GM18909 (cell line): ENCODE measurements at regions not wholly inside any gene's neighbourhood (a gene's known extent, or its start where the extent isn't known, plus 50 kb on each side); places are given as distances from the start of the nearest gene placed in this dataset.
"Not testable (repeated sequence)": the region's sequence is repeated elsewhere in the genome, so short reads cannot be mapped to it uniquely, and the experiment has no call there.

Experiments
- ATAC-seq: cut with Tn5 transposase; IDR thresholded peaks from one replicate; pipeline ENCODE4 v1.9.1; 2021; ENCODE audit warnings: mild to moderate bottlenecking; ENCODE audit not compliant: unreplicated experiment, poor library complexity

DNA sequence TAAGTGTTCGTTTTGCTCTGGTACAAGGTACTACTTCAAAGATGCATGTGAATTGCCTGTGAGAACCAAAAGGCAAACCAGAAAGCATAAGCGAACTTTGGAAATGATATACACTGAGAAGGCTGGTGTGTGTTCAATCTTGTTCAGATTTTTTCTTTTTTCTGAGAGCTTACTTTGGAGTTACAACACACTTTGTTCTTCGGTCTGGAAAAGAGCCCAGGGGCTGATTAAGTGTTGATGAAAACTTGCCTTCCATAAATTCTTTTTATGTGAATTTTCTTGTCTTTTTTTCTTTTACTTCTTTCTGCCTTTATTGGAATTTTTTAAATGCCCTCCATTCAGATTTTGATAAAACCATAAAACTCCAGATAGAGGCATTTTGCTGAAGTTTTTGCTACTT is 395.1 kb upstream of the SASH1 start:
- ATAC-seq, result no peak

GRCh38 chr6:147949981-147950622 is 392.5 kb upstream of the SASH1 start:
- ATAC-seq, result no peak

DNA sequence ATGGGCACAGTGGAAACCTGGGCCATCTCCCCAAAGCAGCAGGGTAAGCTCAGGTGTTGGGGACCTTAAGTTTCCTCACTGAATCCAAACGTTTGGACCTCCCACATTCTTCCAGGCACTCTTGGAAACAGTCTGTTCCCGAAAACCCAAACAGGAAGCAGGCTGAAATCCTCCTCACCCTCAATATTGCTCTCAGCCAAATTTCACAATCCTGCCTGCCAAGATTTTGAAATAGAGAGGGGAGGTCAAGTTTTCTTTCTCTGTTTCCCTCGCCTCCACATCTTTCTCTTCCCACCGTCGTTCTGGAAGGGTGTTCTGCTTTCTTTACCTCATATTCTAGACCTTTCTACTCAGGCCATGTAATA is 392.0 kb upstream of the SASH1 start:
- no peak for ATAC-seq

DNA sequence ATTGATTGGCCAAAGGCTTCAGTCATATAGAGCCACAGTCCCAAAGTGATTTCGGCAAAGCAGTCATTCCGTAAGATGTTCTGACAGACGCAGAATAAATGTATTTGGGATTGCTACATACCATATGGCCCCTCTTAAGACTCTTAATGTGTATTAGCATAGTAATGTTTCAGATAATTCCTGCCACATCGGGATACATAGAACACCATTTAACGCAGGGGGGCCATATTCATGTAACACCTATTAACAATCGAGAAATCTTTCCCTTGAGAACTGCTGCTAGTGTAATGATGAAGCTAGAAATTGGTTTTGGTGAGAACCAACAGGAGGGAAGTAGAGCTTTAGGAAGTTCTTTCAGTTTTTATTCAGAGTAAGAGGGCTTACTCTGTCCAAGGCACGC is 390.9 kb upstream of the SASH1 start:
- ATAC-seq, result no peak

GRCh38 chr6:147954938-147955337 is 387.7 kb upstream of the SASH1 start:
- no peak for ATAC-seq

GRCh38 chr6:147958683-147959082 is 384.0 kb upstream of the SASH1 start:
- no peak for ATAC-seq

DNA sequence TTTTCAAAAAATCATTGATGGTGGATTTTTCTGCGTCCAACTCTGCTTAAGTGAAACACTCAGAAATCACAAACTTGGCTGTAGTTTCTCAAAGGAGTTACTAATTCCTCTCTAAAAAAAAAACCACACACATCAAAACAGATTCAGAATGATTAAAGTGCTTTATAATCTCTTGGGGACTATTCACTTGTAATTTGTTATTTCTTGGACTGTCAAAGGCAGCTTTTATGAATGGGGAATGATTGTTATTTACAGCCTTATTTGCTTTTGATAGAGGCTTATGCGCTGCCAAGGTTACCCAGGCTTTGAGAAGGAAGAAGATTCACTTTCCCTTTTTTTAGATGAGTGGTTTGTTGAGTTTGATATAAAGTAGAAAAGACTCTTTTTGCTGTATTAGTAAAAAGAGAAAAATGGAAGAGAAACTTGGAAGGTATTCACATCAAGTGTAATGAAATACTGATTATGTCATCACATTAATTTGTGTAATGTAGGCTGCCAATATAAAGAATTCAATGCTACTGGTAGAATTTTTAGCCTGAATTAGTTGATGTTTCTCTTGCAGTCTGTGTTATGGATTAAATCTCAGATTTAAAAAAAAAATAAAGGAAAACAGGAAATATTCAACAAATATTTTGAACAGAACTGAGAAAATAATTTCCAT is 381.0 kb upstream of the SASH1 start:
- ATAC-seq, result no peak

DNA sequence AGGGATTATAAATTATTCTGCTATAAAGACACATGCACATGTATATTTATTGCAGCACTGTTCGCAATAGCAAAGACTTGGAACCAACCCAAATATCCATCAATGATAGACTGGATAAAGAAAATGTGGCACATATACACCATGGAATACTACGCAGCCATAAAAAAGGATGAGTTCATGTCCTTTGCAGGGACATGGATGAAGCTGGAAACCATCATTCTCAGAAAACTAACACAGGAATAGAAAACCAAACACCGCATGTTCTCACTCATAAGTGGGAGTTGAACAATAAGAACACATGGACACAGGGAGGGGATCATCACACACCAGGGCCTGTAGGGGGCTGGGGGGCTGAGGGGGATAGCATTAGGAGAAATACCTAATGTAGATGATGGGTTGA is 377.2 kb upstream of the SASH1 start:
- ATAC-seq, result not testable (repeated sequence)

- ATAC-seq, result no peak
Measured at GRCh38 chr6:147970970-147971369, 371.7 kb upstream of the SASH1 start.

- no peak for ATAC-seq
Measured at GRCh38 chr6:147972448-147972847, 370.2 kb upstream of the SASH1 start.

DNA sequence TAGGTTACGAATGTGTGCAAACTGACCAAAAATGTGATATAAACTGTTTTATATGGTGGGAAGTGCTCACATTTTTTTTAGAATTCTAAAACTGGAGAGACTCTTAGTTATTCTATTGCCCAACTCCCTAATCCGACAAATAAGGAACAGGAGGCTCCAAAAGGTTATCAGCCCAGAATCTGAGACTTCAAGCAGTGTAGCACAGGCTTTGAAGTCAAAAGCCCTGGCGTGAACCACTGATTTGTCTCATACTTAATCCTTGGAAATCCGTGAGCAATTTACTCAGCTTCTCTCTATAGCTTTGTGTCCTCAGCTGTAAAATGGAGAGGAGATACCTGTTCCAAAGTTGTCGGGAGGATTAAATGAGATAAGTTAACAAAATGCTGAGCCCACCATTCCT is 368.8 kb upstream of the SASH1 start:
- ATAC-seq, result no peak

GRCh38 chr6:147974376-147974775 is 368.3 kb upstream of the SASH1 start:
- no peak for ATAC-seq

DNA sequence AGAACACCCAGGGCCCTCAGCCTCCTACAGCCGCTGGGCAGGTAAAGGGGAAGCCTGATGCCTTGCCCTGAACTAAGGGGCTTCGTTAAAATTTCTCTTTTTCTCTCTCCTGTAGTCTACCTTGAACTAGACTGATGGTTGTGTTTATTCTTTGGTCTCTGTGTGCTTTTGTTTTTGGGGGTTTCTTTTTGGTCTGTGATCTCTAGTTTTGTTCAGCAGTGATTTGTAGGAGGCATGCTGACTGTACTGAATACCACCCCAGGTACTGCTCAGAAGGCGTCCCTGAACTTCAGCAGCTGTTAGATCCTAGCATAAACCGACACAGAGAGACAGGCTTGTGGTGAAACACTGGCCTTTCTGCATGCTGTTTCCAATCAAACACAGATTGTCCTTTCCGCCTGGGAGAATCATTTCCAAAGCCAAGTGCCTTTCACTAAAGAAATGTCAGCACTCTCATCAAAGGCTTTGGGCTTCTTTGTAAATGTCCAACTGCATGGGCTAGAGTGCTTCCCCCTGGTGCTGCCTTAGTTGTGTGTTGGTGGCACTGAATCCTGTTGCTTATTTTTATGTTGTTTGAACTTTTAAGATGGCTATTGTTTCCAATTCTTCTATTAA is 364.7 kb upstream of the SASH1 start:
- ATAC-seq, result no peak

- no peak for ATAC-seq
Measured at GRCh38 chr6:147979966-147980365, 362.7 kb upstream of the SASH1 start.

DNA sequence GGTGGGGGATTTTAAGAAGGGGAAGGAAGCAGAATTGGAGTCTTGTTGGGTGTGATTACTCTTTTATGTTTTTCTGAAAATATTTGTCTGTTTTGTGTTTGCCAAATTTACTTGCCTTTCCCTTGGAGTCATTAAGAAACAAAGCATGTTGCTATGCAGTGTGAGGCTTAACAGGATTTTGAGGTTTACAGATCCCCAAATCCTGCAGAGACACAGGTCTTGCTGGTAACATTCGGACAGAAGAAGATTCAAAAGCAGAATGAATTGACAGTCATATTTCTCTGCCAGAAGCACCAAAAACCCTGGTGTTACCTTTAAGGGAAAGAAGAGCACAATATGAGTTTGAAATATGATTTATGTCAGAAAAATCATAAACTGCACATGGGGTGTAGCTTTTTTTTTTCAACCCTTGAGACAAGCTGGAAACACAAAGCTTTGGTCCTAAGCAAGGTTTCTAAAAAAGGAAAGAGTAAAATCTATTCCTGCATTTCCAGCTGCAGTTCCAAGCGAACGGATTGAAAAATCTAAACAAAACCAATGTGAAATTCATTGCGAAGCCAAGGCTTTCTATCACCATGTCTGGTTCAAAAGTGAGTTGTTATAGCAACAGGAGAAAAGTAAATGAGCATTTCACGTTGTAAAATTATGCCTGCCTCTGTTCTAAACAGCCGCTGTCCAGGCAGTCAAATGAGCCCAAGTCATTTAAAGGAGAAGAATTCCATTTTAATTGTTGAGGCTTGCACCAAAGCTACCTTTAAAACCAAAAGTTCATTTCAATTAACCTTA is 358.9 kb upstream of the SASH1 start:
- ATAC-seq, result no peak

- ATAC-seq, result no peak
Measured at GRCh38 chr6:147986846-147987245, 355.8 kb upstream of the SASH1 start.

DNA sequence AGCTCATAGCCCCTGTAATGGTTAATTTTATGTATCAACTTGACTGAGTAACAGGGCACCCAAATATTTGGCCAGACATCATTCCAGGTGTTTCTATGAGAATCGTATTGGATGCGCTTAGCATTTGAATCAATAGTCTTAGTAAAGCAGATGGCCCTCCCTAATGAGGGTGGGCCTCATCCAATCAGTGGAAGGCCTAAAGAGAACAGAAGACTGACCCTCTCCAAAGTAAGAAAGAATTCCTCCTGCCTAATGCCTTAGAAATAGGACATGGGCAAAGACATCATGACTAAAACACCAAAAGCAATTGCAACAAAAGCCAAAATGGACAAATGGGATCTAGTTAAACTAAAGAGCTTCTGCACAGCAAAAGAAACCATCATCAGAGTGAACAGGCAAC is 352.5 kb upstream of the SASH1 start:
- ATAC-seq, result no peak

GRCh38 chr6:147991961-147992360 is 350.7 kb upstream of the SASH1 start:
- no peak for ATAC-seq

DNA sequence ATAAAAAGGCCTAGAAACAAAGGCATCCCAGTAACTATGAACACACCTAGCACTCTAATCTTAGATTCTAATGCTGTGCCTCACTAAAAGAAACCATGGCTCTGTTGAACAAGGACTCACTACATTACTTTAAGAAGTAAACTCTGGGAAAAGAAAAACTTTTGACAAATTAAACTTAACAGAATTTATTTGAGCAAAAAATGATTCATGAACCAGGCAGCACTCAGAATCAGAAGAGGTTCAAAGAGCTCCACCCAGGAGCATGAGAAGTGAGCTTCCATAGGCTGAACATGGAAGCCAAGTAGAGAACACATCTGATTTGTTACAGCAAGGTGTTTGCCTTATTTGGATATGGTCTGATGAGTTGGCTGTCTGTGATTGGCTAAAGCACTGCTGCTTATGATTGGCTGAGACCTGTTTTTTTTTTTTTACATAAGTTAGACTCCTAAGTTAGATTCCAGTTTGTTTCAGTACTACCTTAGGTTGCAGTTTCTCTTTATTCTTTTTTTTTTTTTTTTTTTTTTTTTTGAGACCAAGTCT is 343.6 kb upstream of the SASH1 start:
- ATAC-seq, result no peak

- ATAC-seq, result no peak
Measured at GRCh38 chr6:148001844-148002642, 340.6 kb upstream of the SASH1 start.
